IMR-90 (cell line): ENCODE measurements at regions not wholly inside any gene's neighbourhood (a gene's known extent, or its start where the extent isn't known, plus 50 kb on each side); places are given as distances from the start of the nearest gene placed in this dataset.

Source experiments
- ATAC-seq: fragments of 200-7000 bp; cut with Tn5 transposase; 2 replicates; pipeline ENCODE4 v1.9.1; 2020; ENCODE audit warnings: low read depth, mild to moderate bottlenecking, moderate library complexity
- BruUV-seq: library from RNA; stranded (reverse); fragments of 400-500 nt; replicated peaks from 2 replicates; lab custom pipeline; 2021; lab: Mats Ljungman, UMichigan
- CTCF ChIA-PET: fragments of 300-600 bp; formaldehyde crosslinking; extraction: SDS; loops from one replicate; lab custom pipeline; 2021; ENCODE audit warnings: antibody characterized with exemption; lab: Yijun Ruan, JAX
- POLR2A ChIA-PET: fragments of 300-600 bp; sonication (Branson Sonifier 250); formaldehyde crosslinking; loops from one replicate; lab custom pipeline; 2022; ENCODE audit warnings: antibody characterized with exemption; ENCODE audit not compliant: unreplicated experiment; lab: Charles Lee
- DNase-seq: peaks from one replicate; pipeline ENCODE4 v3.0.0; 2013
- H2AFZ ChIP-seq: replicated peaks from 2 replicates; pipeline ENCODE3; 2013; ENCODE audit warnings: low read length, mild to moderate bottlenecking; ENCODE audit not compliant: poor library complexity
- H2AK5ac ChIP-seq: 2 replicates; pipeline ENCODE4 v1.6.1; 2013; ENCODE audit warnings: low read depth, low read length, inconsistent platforms
- H2AK9ac ChIP-seq: replicated peaks from 2 replicates; pipeline ENCODE3; 2013; ENCODE audit warnings: mild to moderate bottlenecking, low read depth, low read length, moderate library complexity; ENCODE audit not compliant: poor library complexity
- H2BK120ac ChIP-seq: 2 replicates; pipeline ENCODE4 v1.6.1; 2013; ENCODE audit warnings: low read depth, low read length, inconsistent platforms
- H2BK15ac ChIP-seq: 3 replicates; pipeline ENCODE4 v1.6.1; 2013; ENCODE audit warnings: low read depth, low read length, inconsistent platforms
- H2BK20ac ChIP-seq: 2 replicates; pipeline ENCODE4 v1.6.1; 2013; ENCODE audit warnings: low read depth, mild to moderate bottlenecking, inconsistent platforms, low read length, moderate library complexity
- H2BK5ac ChIP-seq: 2 replicates; pipeline ENCODE4 v1.6.1; 2013; ENCODE audit warnings: mild to moderate bottlenecking, low read depth, low read length, inconsistent platforms; ENCODE audit not compliant: poor library complexity, severe bottlenecking
- H3K14ac ChIP-seq: replicated peaks from 2 replicates; pipeline ENCODE4 v1.6.1; 2013; ENCODE audit warnings: low read depth, low read length, inconsistent platforms
- H3K18ac ChIP-seq: 2 replicates; pipeline ENCODE4 v1.6.1; 2013; ENCODE audit warnings: low read depth, low read length, control low read depth
- H3K23ac ChIP-seq: 2 replicates; pipeline ENCODE4 v1.6.1; 2013; ENCODE audit warnings: low read depth, low read length, inconsistent platforms
- H3K27ac ChIP-seq: 2 replicates; pipeline ENCODE4 v1.5.1; 2013; ENCODE audit warnings: mild to moderate bottlenecking, control low read depth, low read length; ENCODE audit not compliant: insufficient read depth
- H3K27me3 ChIP-seq: 2 replicates; pipeline ENCODE4 v1.6.1; 2013; ENCODE audit warnings: low read length; ENCODE audit not compliant: control insufficient read depth, insufficient read depth
- H3K36me3 ChIP-seq: 2 replicates; pipeline ENCODE4 v1.6.1; 2013; ENCODE audit warnings: low read length, mixed read lengths; ENCODE audit not compliant: control insufficient read depth, insufficient read depth
- H3K4ac ChIP-seq: 2 replicates; pipeline ENCODE4 v1.6.1; 2013; ENCODE audit warnings: low read depth, low read length, inconsistent platforms
- H3K4me1 ChIP-seq: 2 replicates; pipeline ENCODE4 v1.6.1; 2013; ENCODE audit warnings: low read length, mixed read lengths; ENCODE audit not compliant: control insufficient read depth, insufficient read depth
- H3K4me2 ChIP-seq: 2 replicates; pipeline ENCODE4 v1.6.1; 2013; ENCODE audit warnings: low read depth, mild to moderate bottlenecking, control low read depth, low read length, moderate library complexity
- H3K4me3 ChIP-seq: 2 replicates; pipeline ENCODE4 v1.5.1; 2013; ENCODE audit warnings: low read depth, mild to moderate bottlenecking, control low read depth, low read length, moderate library complexity; ENCODE audit not compliant: insufficient read depth
- H3K56ac ChIP-seq: 2 replicates; pipeline ENCODE4 v1.6.1; 2013; ENCODE audit warnings: low read length, inconsistent platforms; ENCODE audit not compliant: insufficient read depth; ENCODE audit errors: extremely low read depth
- H3K79me1 ChIP-seq, 2 experiments: 2 replicates each; pipeline ENCODE4 v1.6.1; 2013; ENCODE audit warnings: low read length in 2 of 2, inconsistent platforms in 1 of 2, low read depth in 1 of 2
- H3K9ac ChIP-seq: 2 replicates; pipeline ENCODE4 v1.6.1; 2013; ENCODE audit warnings: low read depth, low read length, control low read depth
- H3K9me1 ChIP-seq: 2 replicates; pipeline ENCODE4 v1.6.1; 2013; ENCODE audit warnings: low read length, inconsistent platforms; ENCODE audit not compliant: insufficient read depth
- H3K9me3 ChIP-seq: 2 replicates; pipeline ENCODE4 v1.6.1; 2013; ENCODE audit warnings: low read length; ENCODE audit not compliant: control insufficient read depth, insufficient read depth
- H4K20me1 ChIP-seq: 2 replicates; pipeline ENCODE4 v1.6.1; 2013; ENCODE audit warnings: low read length, inconsistent platforms; ENCODE audit not compliant: insufficient read depth
- H4K5ac ChIP-seq: 2 replicates; pipeline ENCODE4 v1.6.1; 2013; ENCODE audit warnings: mild to moderate bottlenecking, low read depth, low read length, control low read depth
- H4K8ac ChIP-seq, 2 experiments: 2 replicates each; pipeline ENCODE4 v1.6.1; 2013; ENCODE audit warnings: low read depth in 2 of 2, low read length in 2 of 2, control low read depth in 1 of 2, inconsistent platforms in 1 of 2
- H4K91ac ChIP-seq: 2 replicates; pipeline ENCODE4 v1.6.1; 2013; ENCODE audit warnings: low read depth, low read length, inconsistent platforms; ENCODE audit not compliant: insufficient read depth
- BHLHE40 ChIP-seq: fragments of 150-350 bp; IDR thresholded peaks from 2 replicates; pipeline ENCODE4 v1.6.1; 2016; ENCODE audit warnings: mild to moderate bottlenecking, low read depth, low read length
- CEBPB ChIP-seq: IDR thresholded peaks from 2 replicates; pipeline ENCODE4 v1.6.1; 2012; ENCODE audit warnings: low read depth, low read length, improper control_type of control experiment
- CHD1 ChIP-seq: IDR thresholded peaks from 2 replicates; pipeline ENCODE4 v1.6.1; 2012; ENCODE audit warnings: low read depth, low read length, improper control_type of control experiment
- FOS ChIP-seq: fragments of 150-350 bp; IDR thresholded peaks from 2 replicates; pipeline ENCODE4 v1.6.1; 2016; ENCODE audit warnings: low read depth, low read length
- MAFK ChIP-seq: IDR thresholded peaks from 2 replicates; pipeline ENCODE4 v1.6.1; 2012; ENCODE audit warnings: low read depth, low read length, improper control_type of control experiment
- MAZ ChIP-seq: IDR thresholded peaks from 2 replicates; pipeline ENCODE4 v1.6.1; 2012; ENCODE audit warnings: low read depth, mild to moderate bottlenecking, low read length, improper control_type of control experiment, moderate library complexity, borderline replicate concordance
- MXI1 ChIP-seq: IDR thresholded peaks from 2 replicates; pipeline ENCODE4 v1.6.1; 2012; ENCODE audit warnings: low read depth, mild to moderate bottlenecking, low read length, moderate library complexity, borderline replicate concordance
- NFE2L2 ChIP-seq: fragments of 150-350 bp; IDR thresholded peaks from 2 replicates; pipeline ENCODE4 v1.6.1; 2016; ENCODE audit warnings: low read depth, mild to moderate bottlenecking, low read length
- POLR2A ChIP-seq: IDR thresholded peaks from 2 replicates; pipeline ENCODE4 v1.6.1; 2012; ENCODE audit warnings: mild to moderate bottlenecking, low read depth, low read length
- RAD21 ChIP-seq: IDR thresholded peaks from 2 replicates; pipeline ENCODE4 v1.6.1; 2012; ENCODE audit warnings: low read length, improper control_type of control experiment
- RCOR1 ChIP-seq: IDR thresholded peaks from 2 replicates; pipeline ENCODE4 v1.6.1; 2012; ENCODE audit warnings: mild to moderate bottlenecking, low read length, improper control_type of control experiment; ENCODE audit not compliant: insufficient replicate concordance
- RFX5 ChIP-seq: IDR thresholded peaks from 2 replicates; pipeline ENCODE4 v1.8.0; 2012; ENCODE audit warnings: low read depth, mild to moderate bottlenecking, low read length, moderate library complexity
- SMC3 ChIP-seq: fragments of 150-350 bp; IDR thresholded peaks from 2 replicates; pipeline ENCODE4 v1.6.1; 2016; ENCODE audit warnings: low read depth, mild to moderate bottlenecking, antibody characterized with exemption, low read length, moderate library complexity
- USF2 ChIP-seq: fragments of 150-350 bp; IDR thresholded peaks from 2 replicates; pipeline ENCODE4 v1.6.1; 2017; ENCODE audit warnings: mild to moderate bottlenecking, antibody characterized with exemption, low read length, low read depth
- dilution Hi-C: fragments of 300-500 bp; cut with HindIII; formaldehyde crosslinking; loops from one replicate; pipeline ENCODE4 v1.14.3; 2018; ENCODE audit warnings: low sequenced_read_pairs; ENCODE audit not compliant: unreplicated experiment
- in situ Hi-C: fragments of 300-500 bp; cut with MboI; formaldehyde crosslinking; loops from 3 replicates; pipeline ENCODE4 v1.14.3; 2019; ENCODE audit warnings: low sequenced_read_pairs, inconsistent platforms, mixed read lengths
- intact Hi-C: fragments of 100-400 bp; cut with micrococcal nuclease; formaldehyde crosslinking; loops from 2 replicates; pipeline ENCODE4 v1.10.0; 2022
- TF ChIP-seq, protein P1 (sequence below): conservative IDR thresholded peaks from 2 replicates; pipeline ENCODE4 v1.5.1; 2012; ENCODE audit warnings: mild to moderate bottlenecking, low read depth, low read length, improper control_type of control experiment
- TF ChIP-seq, protein P2 (sequence below): fragments of 150-350 bp; IDR thresholded peaks from 2 replicates; pipeline ENCODE4 v1.6.1; 2016; ENCODE audit warnings: low read depth, mild to moderate bottlenecking, low read length, moderate library complexity, borderline replicate concordance

DNA sequence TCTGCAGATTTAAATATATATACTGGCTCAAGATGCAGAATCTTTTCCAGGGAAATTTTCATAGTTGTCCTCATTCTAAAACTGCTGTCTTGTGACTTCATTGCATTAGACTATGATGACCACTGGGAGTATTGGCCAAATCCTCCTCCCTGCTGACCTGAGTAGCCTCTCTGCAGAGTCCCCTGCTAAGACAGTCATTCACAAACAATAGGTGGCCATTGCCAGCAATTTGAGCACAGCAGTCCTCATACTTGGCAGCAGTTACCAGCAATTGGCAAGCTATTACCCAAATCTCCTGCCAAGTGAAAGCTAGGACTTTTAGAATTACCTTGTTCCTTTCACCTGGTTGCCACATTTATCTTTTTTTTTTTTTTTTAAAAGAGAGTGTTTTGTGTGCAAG is 325.8 kb downstream of the FAT3 start:
- ChIA-PET CTCF (no interaction called here), POLR2A (no interaction called here)
- Histone ChIP-seq H3K4me3 (no peak overlapping the region), H2AK9ac (no peak overlapping the region), H2BK5ac (no peak overlapping the region), H3K14ac (no peak overlapping the region), H3K23ac (no peak overlapping the region), H3K4me1 (no peaks in the 10 kb centered on the region), H3K9ac (no peak overlapping the region), H3K79me1 (no peaks in the 10 kb centered on the region), H3K36me3 (no peaks in the 10 kb centered on the region), H3K56ac (no peak overlapping the region), H3K18ac (no peak overlapping the region), H2BK120ac (no peak overlapping the region), H3K9me1 (no peaks in the 10 kb centered on the region), H3K27ac (no peak overlapping the region), H3K27me3 (no peaks in the 10 kb centered on the region), H2BK15ac (no peak overlapping the region), H3K4me2 (no peak overlapping the region), H2AFZ (no peak overlapping the region), H3K9me3 (no peaks in the 10 kb centered on the region), H4K8ac (no peak overlapping the region), H2AK5ac (no peak overlapping the region), H2BK20ac (no peak overlapping the region), H4K5ac (no peak overlapping the region), H4K91ac (no peak overlapping the region), H3K4ac (no peak overlapping the region), H4K20me1 (no peaks in the 10 kb centered on the region)
- dilution Hi-C loops (no loop called here), in situ Hi-C loops (no loop called here), intact Hi-C loops (no loop called here)
- TF ChIP-seq USF2 (no peak), CHD1 (no peak), CEBPB (no peak), BHLHE40 (no peak), RCOR1 (no peak), MXI1 (no peak), RFX5 (no peak), MAZ (no peak), MAFK (no peak), POLR2A (no peak), FOS (no peak), RAD21 (no peak), NFE2L2 (no peak), SMC3 (no peak)
- TF ChIP-seq, protein P1, sequence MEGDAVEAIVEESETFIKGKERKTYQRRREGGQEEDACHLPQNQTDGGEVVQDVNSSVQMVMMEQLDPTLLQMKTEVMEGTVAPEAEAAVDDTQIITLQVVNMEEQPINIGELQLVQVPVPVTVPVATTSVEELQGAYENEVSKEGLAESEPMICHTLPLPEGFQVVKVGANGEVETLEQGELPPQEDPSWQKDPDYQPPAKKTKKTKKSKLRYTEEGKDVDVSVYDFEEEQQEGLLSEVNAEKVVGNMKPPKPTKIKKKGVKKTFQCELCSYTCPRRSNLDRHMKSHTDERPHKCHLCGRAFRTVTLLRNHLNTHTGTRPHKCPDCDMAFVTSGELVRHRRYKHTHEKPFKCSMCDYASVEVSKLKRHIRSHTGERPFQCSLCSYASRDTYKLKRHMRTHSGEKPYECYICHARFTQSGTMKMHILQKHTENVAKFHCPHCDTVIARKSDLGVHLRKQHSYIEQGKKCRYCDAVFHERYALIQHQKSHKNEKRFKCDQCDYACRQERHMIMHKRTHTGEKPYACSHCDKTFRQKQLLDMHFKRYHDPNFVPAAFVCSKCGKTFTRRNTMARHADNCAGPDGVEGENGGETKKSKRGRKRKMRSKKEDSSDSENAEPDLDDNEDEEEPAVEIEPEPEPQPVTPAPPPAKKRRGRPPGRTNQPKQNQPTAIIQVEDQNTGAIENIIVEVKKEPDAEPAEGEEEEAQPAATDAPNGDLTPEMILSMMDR, result no peak
- TF ChIP-seq, protein P2, sequence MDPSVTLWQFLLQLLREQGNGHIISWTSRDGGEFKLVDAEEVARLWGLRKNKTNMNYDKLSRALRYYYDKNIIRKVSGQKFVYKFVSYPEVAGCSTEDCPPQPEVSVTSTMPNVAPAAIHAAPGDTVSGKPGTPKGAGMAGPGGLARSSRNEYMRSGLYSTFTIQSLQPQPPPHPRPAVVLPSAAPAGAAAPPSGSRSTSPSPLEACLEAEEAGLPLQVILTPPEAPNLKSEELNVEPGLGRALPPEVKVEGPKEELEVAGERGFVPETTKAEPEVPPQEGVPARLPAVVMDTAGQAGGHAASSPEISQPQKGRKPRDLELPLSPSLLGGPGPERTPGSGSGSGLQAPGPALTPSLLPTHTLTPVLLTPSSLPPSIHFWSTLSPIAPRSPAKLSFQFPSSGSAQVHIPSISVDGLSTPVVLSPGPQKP, result no peak
- ATAC-seq (no peak), DNase-seq (no peak)
- no TSS peak for BruUV-seq
